Uterus (tissue), 3 donors: ENCODE measurements at regions not wholly inside any gene's neighbourhood (a gene's known extent, or its start where the extent isn't known, plus 50 kb on each side); places are given as distances from the start of the nearest gene placed in this dataset.

Experiments used
- DNase-seq, 2 donors: peaks; one replicate each; pipeline ENCODE4 v3.0.0-alpha.2; 2019 to 2020
- H3K27ac ChIP-seq, 2 donors: fragments of 200-600 bp; sonication (generic); 1 replicate in 1 of 2; 2 replicates in 1 of 2; pipeline ENCODE4 v1.5.1; 2016 to 2018
- H3K27me3 ChIP-seq, 2 donors: fragments of 200-600 bp; sonication (generic); one replicate each; pipeline ENCODE4 v1.5.1; 2018 to 2019; ENCODE audit warnings: control low read depth in 1 of 2
- H3K36me3 ChIP-seq, 2 donors: fragments of 200-600 bp; sonication (generic); one replicate each; pipeline ENCODE4 v1.5.1; 2019; ENCODE audit warnings: control low read depth in 1 of 2
- H3K4me1 ChIP-seq, 2 donors: fragments of 200-600 bp; sonication (generic); one replicate each; pipeline ENCODE4 v1.5.1; 2018 to 2019; ENCODE audit warnings: control low read depth in 1 of 2
- H3K4me3 ChIP-seq, 2 donors: fragments of 200-600 bp; sonication (generic); 1 replicate in 1 of 2; 2 replicates in 1 of 2; pipeline ENCODE4 v1.5.1; 2018 to 2019; ENCODE audit warnings: mild to moderate bottlenecking in 1 of 2
- H3K9me3 ChIP-seq, 2 donors: fragments of 200-600 bp; sonication (generic); one replicate each; pipeline ENCODE4 v1.5.1; 2019; ENCODE audit warnings: control low read depth in 1 of 2
- CTCF ChIP-seq, 4 experiments: fragments of 200-600 bp in 2 of 4; fragments of 450-650 bp in 2 of 4; sonication (generic) in 2 of 4; IDR thresholded peaks; one replicate each; pipeline ENCODE4 v1.5.1; 2016 to 2019; ENCODE audit warnings: antibody characterized with exemption in 4 of 4, mild to moderate bottlenecking in 2 of 4, moderate library complexity in 1 of 4
- POLR2A ChIP-seq, 2 donors: fragments of 450-650 bp; IDR thresholded peaks; one replicate each; pipeline ENCODE4 v1.6.1; 2016; ENCODE audit warnings: antibody characterized with exemption in 2 of 2, mild to moderate bottlenecking in 1 of 2, moderate library complexity in 1 of 2
- intact Hi-C: fragments of 100-400 bp; cut with DNase I; formaldehyde crosslinking; loops from one replicate; pipeline ENCODE4 v1.15.1; 2023; ENCODE audit warnings: low total_unique reads
- donor health status: DM: yes; HTN: yes; CAD: no.

GRCh38 chr9:20270161-20270560 lies 352.1 kb downstream of the MLLT3 start:
- no peak for DNase-seq
- no peak overlapping the region for H3K27ac ChIP-seq
- intact Hi-C loops = no loop called here
- TF ChIP-seq POLR2A (IDR thresholded peaks at IDR 0.05) = no peak
- TF ChIP-seq CTCF (IDR thresholded peaks at IDR 0.05) = no peak
- H3K27me3 ChIP-seq = no peaks in the 10 kb centered on the region
- no peaks in the 10 kb centered on the region for H3K36me3 ChIP-seq
- no peaks in the 10 kb centered on the region for H3K4me1 ChIP-seq
- no peaks in the 10 kb centered on the region for H3K9me3 ChIP-seq
- no peak overlapping the region for H3K4me3 ChIP-seq

GRCh38 chr9:20269620-20270019 lies 352.7 kb downstream of the MLLT3 start:
- H3K27ac ChIP-seq = no peak overlapping the region
- H3K36me3 ChIP-seq = no peaks in the 10 kb centered on the region
- no peaks in the 10 kb centered on the region for H3K27me3 ChIP-seq
- H3K4me3 ChIP-seq = no peak overlapping the region
- DNase-seq = no peak
- intact Hi-C loops = no loop called here
- no peaks in the 10 kb centered on the region for H3K9me3 ChIP-seq
- TF ChIP-seq POLR2A (IDR thresholded peaks at IDR 0.05) (no peak), CTCF (IDR thresholded peaks at IDR 0.05) (no peak)
- no peaks in the 10 kb centered on the region for H3K4me1 ChIP-seq

DNA sequence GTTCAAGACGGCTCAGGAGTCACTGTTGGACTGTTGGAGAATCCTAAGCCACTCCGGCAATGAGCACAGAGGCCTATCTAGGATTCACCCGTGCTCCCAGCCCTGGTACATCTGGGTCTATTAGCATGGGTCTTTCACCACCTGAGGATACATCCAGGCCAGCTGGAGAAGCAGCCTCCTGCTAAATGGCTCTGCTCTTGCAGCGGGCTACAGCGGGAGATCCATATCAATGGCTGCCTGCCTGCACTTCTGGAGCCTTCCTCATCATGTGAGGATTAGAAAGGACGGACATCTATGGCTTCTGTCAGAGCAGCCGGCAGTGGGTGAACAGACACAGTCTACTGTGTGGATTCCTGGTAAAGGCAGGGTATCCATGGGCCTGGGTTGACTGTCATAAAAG lies 357.4 kb downstream of the MLLT3 start:
- TF ChIP-seq POLR2A (IDR thresholded peaks at IDR 0.05) (no peak), CTCF (IDR thresholded peaks at IDR 0.05) (no peak)
- Histone ChIP-seq H3K9me3 (no peaks in the 10 kb centered on the region), H3K27ac (no peak overlapping the region), H3K4me3 (no peak overlapping the region), H3K36me3 (no peaks in the 10 kb centered on the region), H3K4me1 (no peaks in the 10 kb centered on the region), H3K27me3 (no peaks in the 10 kb centered on the region)
- no peak for DNase-seq
- intact Hi-C loops = no loop called here

GRCh38 chr9:20262611-20263010 lies 359.7 kb downstream of the MLLT3 start:
- Histone ChIP-seq H3K27ac (no peak overlapping the region), H3K4me1 (no peaks in the 10 kb centered on the region), H3K36me3 (no peaks in the 10 kb centered on the region), H3K27me3 (no peaks in the 10 kb centered on the region), H3K9me3 (no peaks in the 10 kb centered on the region), H3K4me3 (no peak overlapping the region)
- intact Hi-C loops = no loop called here
- no peak for DNase-seq
- TF ChIP-seq POLR2A (IDR thresholded peaks at IDR 0.05) (no peak), CTCF (IDR thresholded peaks at IDR 0.05) (no peak)

DNA sequence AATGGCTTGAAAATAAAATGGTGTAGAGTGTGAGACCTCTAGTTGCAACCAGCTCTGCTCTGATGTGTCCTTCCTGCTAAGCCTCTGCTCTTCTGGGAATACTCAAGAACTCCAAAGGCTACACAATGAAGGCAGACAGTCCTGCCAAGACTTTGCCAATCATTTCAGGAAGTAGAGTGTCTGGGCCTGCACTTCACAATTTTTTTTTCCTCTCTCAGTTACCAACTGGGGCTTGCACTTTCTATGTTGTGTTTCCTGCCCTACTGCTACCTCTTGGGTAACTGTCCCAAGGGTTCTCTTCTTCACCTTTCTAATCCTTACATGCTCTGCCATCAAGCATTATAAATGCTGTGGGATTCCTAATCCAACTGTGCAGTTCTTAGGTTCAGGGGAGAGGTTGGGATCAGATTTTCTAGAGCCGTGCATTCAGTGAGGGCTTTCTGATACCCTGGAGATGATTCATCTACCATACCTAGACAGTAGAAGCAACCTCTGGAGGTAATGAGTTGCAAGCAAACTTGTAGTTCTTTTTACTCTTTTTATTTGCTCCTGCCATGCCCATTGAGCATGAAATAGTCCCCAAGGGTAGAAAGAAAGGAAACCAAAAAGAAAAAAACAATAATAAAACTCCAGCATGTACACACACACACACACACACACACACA lies 365.9 kb downstream of the MLLT3 start:
- no peaks in the 10 kb centered on the region for H3K4me1 ChIP-seq
- TF ChIP-seq CTCF (IDR thresholded peaks at IDR 0.05) (no peak), POLR2A (IDR thresholded peaks at IDR 0.05) (no peak)
- H3K4me3 ChIP-seq = no peak overlapping the region
- no peaks in the 10 kb centered on the region for H3K9me3 ChIP-seq
- no peaks in the 10 kb centered on the region for H3K27me3 ChIP-seq
- no peak for DNase-seq
- no peaks in the 10 kb centered on the region for H3K36me3 ChIP-seq
- no peak overlapping the region for H3K27ac ChIP-seq
- intact Hi-C loops = no loop called here
